B cell (primary cell): ENCODE measurements at regions not wholly inside any gene's neighbourhood (a gene's known extent, or its start where the extent isn't known, plus 50 kb on each side); places are given as distances from the start of the nearest gene placed in this dataset.

Experiments
- ATAC-seq: fragments of 200-7000 bp; cut with Tn5 transposase; one replicate; pipeline ENCODE4 v1.10.0; 2021; ENCODE audit warnings: low read depth, mild to moderate bottlenecking, moderate number of reproducible peaks, moderate library complexity
- CTCF ChIA-PET: fragments of 350-600 bp; sonication (Branson Sonifier 250); formaldehyde crosslinking; loops from one replicate; lab custom pipeline; 2021; ENCODE audit warnings: antibody characterized with exemption, inconsistent platforms; lab: Charles Lee
- POLR2A ChIA-PET: fragments of 350-600 bp; sonication (Branson Sonifier 250); formaldehyde crosslinking; loops from one replicate; lab custom pipeline; 2021; ENCODE audit warnings: antibody characterized with exemption; lab: Charles Lee
- DNase-seq: peaks from one replicate; pipeline ENCODE4 v3.0.0; 2013
- H2AFZ ChIP-seq: 2 replicates; pipeline ENCODE4 v1.6.1; 2012; ENCODE audit warnings: mild to moderate bottlenecking, low read depth, low read length; ENCODE audit not compliant: insufficient read depth, poor library complexity, severe bottlenecking
- H3K27ac ChIP-seq, 2 donors: 1 replicate in 1 of 2; 2 replicates in 1 of 2; pipeline ENCODE4 v1.5.1; 2012 to 2013; ENCODE audit warnings: low read length in 2 of 2, mild to moderate bottlenecking in 2 of 2, moderate library complexity in 1 of 2
- H3K27me3 ChIP-seq, 4 experiments: fragments of 200-600 bp in 1 of 4; sonication (generic) in 1 of 4; replicated peaks in 1 of 4; 1 replicate in 2 of 4; 2 replicates in 2 of 4; pipeline versions ENCODE4 v1.6.1 to v1.7.0; 2013 to 2016; ENCODE audit warnings: low read length in 3 of 4, mild to moderate bottlenecking in 2 of 4, mixed read lengths in 1 of 4, moderate library complexity in 1 of 4; ENCODE audit not compliant: insufficient read depth in 4 of 4, control insufficient read depth in 3 of 4; ENCODE audit errors: control extremely low read depth in 1 of 4
- H3K36me3 ChIP-seq, 2 experiments: replicated peaks in 1 of 2; 1 replicate in 1 of 2; 2 replicates in 1 of 2; pipeline versions ENCODE4 v1.6.1 to v1.7.1; 2013; ENCODE audit warnings: low read length in 1 of 2; ENCODE audit not compliant: insufficient read depth in 2 of 2, control insufficient read depth in 1 of 2; ENCODE audit errors: control extremely low read depth in 1 of 2, extremely low read depth in 1 of 2
- H3K4me1 ChIP-seq, 2 donors: fragments of 200-600 bp in 1 of 2; sonication (generic) in 1 of 2; 1 replicate in 1 of 2; 2 replicates in 1 of 2; pipeline versions ENCODE4 v1.5.1 to v1.6.1; 2013 to 2017; ENCODE audit warnings: low read length in 2 of 2; ENCODE audit not compliant: control insufficient read depth in 2 of 2, insufficient read depth in 2 of 2
- H3K4me2 ChIP-seq: replicated peaks from 2 replicates; pipeline ENCODE3; 2012; ENCODE audit warnings: mild to moderate bottlenecking, low read depth, low read length; ENCODE audit not compliant: poor library complexity, severe bottlenecking
- H3K4me3 ChIP-seq, 5 experiments: fragments of 200-600 bp in 1 of 5; sonication (generic) in 1 of 5; 1 replicate in 3 of 5; 2 replicates in 2 of 5; pipeline versions ENCODE4 v1.5.1 to v1.7.0; 2011 to 2016; ENCODE audit warnings: low read length in 4 of 5, mild to moderate bottlenecking in 4 of 5, low read depth in 2 of 5, control low read depth in 1 of 5, moderate library complexity in 1 of 5; ENCODE audit not compliant: insufficient read depth in 1 of 5; ENCODE audit errors: control extremely low read depth in 1 of 5, extremely low read depth in 1 of 5
- H3K79me2 ChIP-seq: fragments of 200-600 bp; sonication (generic); one replicate; pipeline ENCODE4 v1.6.0; 2016; ENCODE audit warnings: low read length; ENCODE audit not compliant: control insufficient read depth, insufficient read depth
- H3K9ac ChIP-seq: fragments of 200-600 bp; sonication (generic); 2 replicates; pipeline ENCODE4 v1.6.1; 2017; ENCODE audit warnings: mild to moderate bottlenecking, low read length, moderate library complexity
- H3K9me3 ChIP-seq, 3 donors: one replicate each; pipeline versions ENCODE4 v1.6.1 to v1.7.1; 2013; ENCODE audit warnings: low read length in 2 of 3; ENCODE audit not compliant: control insufficient read depth in 2 of 3, insufficient read depth in 1 of 3; ENCODE audit errors: control extremely low read depth in 1 of 3
- H4K20me1 ChIP-seq: 2 replicates; pipeline ENCODE4 v1.6.0; 2012; ENCODE audit warnings: mild to moderate bottlenecking, low read length; ENCODE audit not compliant: insufficient read depth, control insufficient read depth, poor library complexity, severe bottlenecking
- H3K27ac Mint-ChIP-seq: one replicate; pipeline ENCODE4 v1.8.0; 2021; ENCODE audit warnings: mixed read lengths
- H3K27me3 Mint-ChIP-seq: one replicate; pipeline ENCODE4 v1.8.0; 2021; ENCODE audit warnings: mixed read lengths
- H3K4me1 Mint-ChIP-seq: one replicate; pipeline ENCODE4 v1.8.0; 2021; ENCODE audit warnings: mixed read lengths
- H3K4me3 Mint-ChIP-seq: one replicate; pipeline ENCODE4 v1.8.0; 2021; ENCODE audit warnings: mixed read lengths
- H3K9me3 Mint-ChIP-seq: one replicate; pipeline ENCODE4 v1.8.0; 2022; ENCODE audit warnings: mixed read lengths; ENCODE audit not compliant: insufficient read depth
- EZH2 ChIP-seq: IDR thresholded peaks from 2 replicates; pipeline ENCODE4 v1.6.1; 2012; ENCODE audit warnings: borderline replicate concordance, low read depth, mild to moderate bottlenecking, moderate library complexity, low read length; ENCODE audit not compliant: insufficient read depth, poor library complexity, severe bottlenecking
- WGBS: methylation state at CpG from one replicate; pipeline ENCODE4 v1.1.5; 2013; ENCODE audit warnings: missing lambda C conversion rate; ENCODE audit not compliant: insufficient coverage; 5-methylcytosine and 5-hydroxymethylcytosine counted together
- intact Hi-C: fragments of 100-400 bp; cut with micrococcal nuclease; formaldehyde crosslinking; loops from one replicate; pipeline ENCODE4 v1.10.0; 2022
- TF ChIP-seq, protein P1 (sequence below): fragments of 200-600 bp; IDR thresholded peaks from one replicate; pipeline ENCODE4 v1.8.0; 2022; ENCODE audit warnings: antibody characterized with exemption, mild to moderate bottlenecking

DNA sequence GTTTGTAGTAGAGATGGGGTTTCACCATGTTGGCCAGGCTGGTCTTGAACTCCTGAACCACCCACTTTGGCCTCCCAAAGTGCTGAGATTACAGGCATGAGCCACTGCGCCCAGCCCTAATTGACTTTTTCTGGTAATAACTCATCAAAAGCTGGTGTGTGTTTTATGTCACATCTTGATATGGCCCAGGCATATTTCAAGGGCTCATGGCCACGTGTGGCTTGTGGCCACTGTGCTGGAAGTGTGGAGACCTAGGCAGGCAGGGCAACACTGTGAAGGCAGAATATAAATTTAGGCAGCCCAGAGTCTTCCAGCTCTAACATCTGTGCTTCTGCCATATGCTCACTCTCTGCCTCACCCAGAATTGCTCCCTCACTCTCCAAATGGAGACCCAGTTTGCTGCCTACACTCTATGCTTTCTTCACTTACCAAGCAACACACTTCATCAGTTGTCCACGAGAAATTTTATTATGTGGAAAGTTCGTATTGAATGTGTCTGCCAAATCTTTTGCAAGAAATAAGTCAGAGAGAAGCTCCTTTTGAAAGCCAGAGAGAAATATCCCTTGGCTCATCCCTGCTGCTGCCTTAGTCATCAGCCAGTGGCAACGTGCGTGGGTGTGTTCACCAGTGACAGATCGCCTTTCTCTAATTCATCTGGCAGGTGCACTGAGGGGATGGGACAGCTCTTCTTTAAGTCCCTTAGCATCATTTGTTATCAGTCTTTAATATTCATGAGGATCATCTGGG, 129.4 kb upstream of the CXCR4 start:
- intact Hi-C loops, result no loop called here
- Mint-ChIP-seq H3K27me3 (no peaks in the 10 kb centered on the region), H3K4me3 (no peak overlapping the region), H3K4me1 (peaks cover 58% of the 10 kb centered on the region), H3K27ac (no peak overlapping the region), H3K9me3 (no peaks in the 10 kb centered on the region)
- Histone ChIP-seq H3K4me3 (no peak overlapping the region), H3K9me3 (peaks cover 0 to 7% (median 0%) of the 10 kb centered on the region in 3 donors), H3K4me2 (no peak overlapping the region), H3K4me1 (peaks cover 30 to 55% of the 10 kb centered on the region in 2 donors), H3K36me3 (no peaks in the 10 kb centered on the region), H3K27ac (no peak overlapping the region), H3K9ac (no peak overlapping the region), H2AFZ (no peak overlapping the region), H3K79me2 (no peaks in the 10 kb centered on the region), H4K20me1 (no peaks in the 10 kb centered on the region), H3K27me3 (no peaks in the 10 kb centered on the region)
- WGBS, result 92% methylated on average over 2 of the region's 7 CpGs
- ATAC-seq (no peak), DNase-seq (no peak)
- POLR2A ChIA-PET, result interaction anchor here (0.5 to 13.4 kb wide), 4 partner anchors 9 to 115 kb away, joined by 3 to 224 read pairs (median 4); no protein-coding TSS in a partner anchor
- TF ChIP-seq, protein P1, sequence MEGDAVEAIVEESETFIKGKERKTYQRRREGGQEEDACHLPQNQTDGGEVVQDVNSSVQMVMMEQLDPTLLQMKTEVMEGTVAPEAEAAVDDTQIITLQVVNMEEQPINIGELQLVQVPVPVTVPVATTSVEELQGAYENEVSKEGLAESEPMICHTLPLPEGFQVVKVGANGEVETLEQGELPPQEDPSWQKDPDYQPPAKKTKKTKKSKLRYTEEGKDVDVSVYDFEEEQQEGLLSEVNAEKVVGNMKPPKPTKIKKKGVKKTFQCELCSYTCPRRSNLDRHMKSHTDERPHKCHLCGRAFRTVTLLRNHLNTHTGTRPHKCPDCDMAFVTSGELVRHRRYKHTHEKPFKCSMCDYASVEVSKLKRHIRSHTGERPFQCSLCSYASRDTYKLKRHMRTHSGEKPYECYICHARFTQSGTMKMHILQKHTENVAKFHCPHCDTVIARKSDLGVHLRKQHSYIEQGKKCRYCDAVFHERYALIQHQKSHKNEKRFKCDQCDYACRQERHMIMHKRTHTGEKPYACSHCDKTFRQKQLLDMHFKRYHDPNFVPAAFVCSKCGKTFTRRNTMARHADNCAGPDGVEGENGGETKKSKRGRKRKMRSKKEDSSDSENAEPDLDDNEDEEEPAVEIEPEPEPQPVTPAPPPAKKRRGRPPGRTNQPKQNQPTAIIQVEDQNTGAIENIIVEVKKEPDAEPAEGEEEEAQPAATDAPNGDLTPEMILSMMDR, result no peak
- TF ChIP-seq EZH2, result no peak
- CTCF ChIA-PET, result interaction anchor here (0.6 to 2.0 kb wide), 5 partner anchors 9 to 137 kb away, joined by 3 to 6 read pairs (median 4); no protein-coding TSS in a partner anchor
